GM12872 (cell line): ENCODE measurements at regions not wholly inside any gene's neighbourhood (a gene's known extent, or its start where the extent isn't known, plus 50 kb on each side); places are given as distances from the start of the nearest gene placed in this dataset.

Experiments
- TF ChIP-seq, protein P1 (sequence below): IDR thresholded peaks from 3 replicates; pipeline ENCODE4 v1.5.1; 2011; ENCODE audit warnings: low read depth, mild to moderate bottlenecking, low read length, moderate library complexity; ENCODE audit not compliant: insufficient read depth

DNA sequence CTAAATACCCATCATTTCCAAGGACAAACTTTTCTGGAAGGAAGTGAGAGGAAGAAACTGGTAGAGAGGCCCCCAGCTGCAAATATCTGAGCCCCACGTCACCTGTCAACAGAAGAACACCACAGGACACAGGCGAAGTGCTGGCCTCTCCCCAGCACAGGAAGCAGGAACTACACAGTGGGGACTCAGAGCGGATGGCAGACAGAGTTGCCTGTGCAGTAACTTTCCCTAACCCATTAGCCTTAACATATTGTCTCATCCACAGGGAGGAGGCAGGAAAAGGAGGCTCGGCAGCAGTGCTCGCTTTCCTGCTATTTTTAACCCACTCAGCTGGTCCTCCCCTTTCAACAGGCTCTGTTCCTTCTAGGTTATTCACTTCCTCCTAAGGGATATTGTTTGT is 111.5 kb upstream of the TMPO start:
- TF ChIP-seq, protein P1, sequence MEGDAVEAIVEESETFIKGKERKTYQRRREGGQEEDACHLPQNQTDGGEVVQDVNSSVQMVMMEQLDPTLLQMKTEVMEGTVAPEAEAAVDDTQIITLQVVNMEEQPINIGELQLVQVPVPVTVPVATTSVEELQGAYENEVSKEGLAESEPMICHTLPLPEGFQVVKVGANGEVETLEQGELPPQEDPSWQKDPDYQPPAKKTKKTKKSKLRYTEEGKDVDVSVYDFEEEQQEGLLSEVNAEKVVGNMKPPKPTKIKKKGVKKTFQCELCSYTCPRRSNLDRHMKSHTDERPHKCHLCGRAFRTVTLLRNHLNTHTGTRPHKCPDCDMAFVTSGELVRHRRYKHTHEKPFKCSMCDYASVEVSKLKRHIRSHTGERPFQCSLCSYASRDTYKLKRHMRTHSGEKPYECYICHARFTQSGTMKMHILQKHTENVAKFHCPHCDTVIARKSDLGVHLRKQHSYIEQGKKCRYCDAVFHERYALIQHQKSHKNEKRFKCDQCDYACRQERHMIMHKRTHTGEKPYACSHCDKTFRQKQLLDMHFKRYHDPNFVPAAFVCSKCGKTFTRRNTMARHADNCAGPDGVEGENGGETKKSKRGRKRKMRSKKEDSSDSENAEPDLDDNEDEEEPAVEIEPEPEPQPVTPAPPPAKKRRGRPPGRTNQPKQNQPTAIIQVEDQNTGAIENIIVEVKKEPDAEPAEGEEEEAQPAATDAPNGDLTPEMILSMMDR = no peak

DNA sequence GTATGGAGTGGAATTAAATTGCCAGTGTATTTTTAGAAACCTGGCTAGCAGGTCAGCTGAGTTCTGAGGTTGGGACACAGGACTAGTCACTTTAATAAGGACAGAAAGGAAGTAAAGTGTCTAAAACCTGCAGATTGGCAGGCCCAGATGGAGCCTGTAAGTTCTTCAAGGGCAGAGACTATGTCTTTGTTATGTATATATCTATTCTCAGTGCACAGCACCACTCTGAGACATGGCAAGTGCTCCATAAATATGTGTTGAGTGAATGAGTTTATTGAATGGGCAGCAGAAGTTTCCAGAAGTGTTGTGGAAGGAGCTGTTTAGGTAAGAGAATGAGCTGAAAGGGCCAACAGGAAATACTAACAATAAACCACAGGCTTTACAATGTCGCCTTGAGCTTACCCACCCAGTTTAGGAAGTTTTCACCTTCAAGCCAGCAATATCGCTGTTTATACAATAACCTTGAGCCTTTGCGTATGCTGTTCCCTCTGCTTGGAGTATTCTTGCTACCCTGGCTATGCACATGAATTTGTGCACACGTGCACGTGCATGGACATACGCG is 109.5 kb upstream of the TMPO start:
- TF ChIP-seq, protein P1 = no peak

DNA sequence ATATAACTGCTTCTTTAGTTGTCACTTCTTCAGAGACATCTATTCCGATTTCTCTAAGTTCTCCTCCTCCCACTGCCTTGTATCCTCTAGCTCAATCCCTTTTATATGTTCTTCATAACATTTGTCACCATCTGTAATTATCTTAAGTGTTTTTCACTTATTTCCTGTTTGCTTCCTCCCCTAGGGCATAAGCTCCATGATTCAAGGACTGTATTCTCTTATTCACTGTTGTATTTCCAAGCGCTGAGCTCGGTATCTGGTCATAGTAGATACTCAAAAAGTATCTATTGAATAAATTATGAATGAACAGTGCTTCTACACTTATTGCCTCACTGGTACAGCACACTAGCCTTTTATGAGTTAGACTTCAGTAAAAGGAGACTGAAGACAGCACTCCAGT is 109.0 kb upstream of the TMPO start:
- TF ChIP-seq, protein P1 = no peak

DNA sequence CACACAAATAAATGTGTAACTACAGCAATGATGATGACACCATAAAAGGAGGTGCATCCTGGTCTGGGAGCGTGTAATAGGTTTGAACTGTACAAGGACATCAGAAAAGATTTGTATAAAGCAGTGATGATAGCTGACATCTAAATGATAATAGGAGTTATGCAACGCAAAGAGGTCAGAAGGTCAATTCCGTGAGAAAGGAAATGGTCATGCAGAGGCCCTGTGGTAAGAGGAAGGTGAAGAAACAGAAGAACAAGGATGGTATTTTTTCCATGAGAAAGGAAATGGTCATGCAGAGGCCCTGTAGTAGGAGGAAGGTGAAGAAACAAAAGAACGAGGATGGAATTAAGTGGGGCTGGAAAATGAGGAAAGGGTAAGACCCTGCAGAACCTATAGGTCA is 106.7 kb upstream of the TMPO start:
- TF ChIP-seq, protein P1 = no peak

DNA sequence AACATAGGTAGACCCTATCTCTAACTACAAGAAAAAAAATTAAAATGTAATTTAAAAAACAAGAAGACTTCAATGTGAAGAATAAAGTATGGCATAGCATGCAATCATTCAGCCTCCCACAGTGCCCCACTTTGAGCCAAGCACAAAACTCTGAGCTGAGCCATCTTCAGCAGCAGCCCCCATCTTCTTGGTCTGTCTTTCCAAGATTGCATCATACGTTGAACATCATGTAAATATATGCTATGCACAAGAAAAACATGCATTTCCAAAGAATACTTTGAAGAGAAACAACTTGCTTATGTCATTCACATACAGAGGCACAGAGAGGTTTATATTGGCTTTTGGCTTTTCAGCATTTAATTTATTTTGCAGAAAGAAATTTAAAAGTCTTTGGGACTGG is 105.8 kb upstream of the TMPO start:
- TF ChIP-seq, protein P1 = no peak

DNA sequence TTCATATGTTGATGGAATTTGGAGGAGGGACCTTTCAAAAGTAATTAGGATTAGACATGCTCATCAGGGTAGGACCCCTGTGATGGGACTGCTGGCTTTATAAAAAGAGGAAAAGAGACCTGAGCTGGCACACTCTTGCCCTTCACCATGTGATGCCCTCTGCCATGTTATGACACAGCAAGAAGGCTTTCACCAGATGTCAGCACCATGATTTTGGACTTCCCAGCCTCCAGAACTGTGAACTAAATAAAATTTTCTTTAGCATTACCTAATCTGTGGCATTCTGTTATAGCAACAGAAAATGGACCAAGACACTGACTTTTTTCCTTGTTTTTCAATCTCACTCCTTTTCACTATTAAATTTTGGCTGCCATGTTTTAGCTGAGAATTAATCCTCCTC is 105.0 kb upstream of the TMPO start:
- TF ChIP-seq, protein P1 = no peak

DNA sequence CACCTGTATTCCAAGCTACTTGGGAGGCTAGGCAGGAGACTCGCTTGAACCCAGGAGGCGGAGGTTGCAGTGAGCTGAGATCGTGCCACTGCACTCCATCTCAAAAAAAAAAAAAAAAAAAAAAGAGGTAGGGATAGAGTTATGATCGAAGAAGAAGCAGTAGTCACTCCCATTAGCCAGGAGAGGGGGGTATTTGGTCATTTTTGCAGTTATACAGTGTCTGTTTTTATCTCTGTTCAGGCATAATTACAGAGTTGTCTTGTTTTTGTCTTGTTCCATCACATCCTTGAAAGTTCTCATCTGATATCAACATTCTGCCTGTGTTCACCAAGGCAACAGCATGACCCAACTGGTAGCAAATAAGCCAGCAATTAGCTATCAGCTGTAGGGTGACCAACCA is 98.5 kb upstream of the TMPO start:
- TF ChIP-seq, protein P1 = peak; percentile 25; the same call in 2 of the 3 replicates
